Neural progenitor cell (in vitro differentiated cells): ENCODE measurements at regions not wholly inside any gene's neighbourhood (a gene's known extent, or its start where the extent isn't known, plus 50 kb on each side); places are given as distances from the start of the nearest gene placed in this dataset.
"Not testable (repeated sequence)": the region's sequence is repeated elsewhere in the genome, so short reads cannot be mapped to it uniquely, and the experiment has no call there.

Source experiments
- DNase-seq: peaks from one replicate; pipeline ENCODE4 v3.0.0-alpha.2; 2016; ENCODE audit warnings: low spot score
- H2AFZ ChIP-seq: fragments of 200-600 bp; sonication (generic); replicated peaks from 2 replicates; pipeline ENCODE4 v1.6.1; 2016; ENCODE audit warnings: antibody characterized with exemption
- H3F3A ChIP-seq: fragments of 200-600 bp; sonication (generic); 2 replicates; pipeline ENCODE4 v1.6.1; 2016; ENCODE audit warnings: antibody characterized with exemption, low read depth
- H3K27ac ChIP-seq: fragments of 200-600 bp; sonication (generic); 2 replicates; pipeline ENCODE4 v1.5.1; 2016; ENCODE audit warnings: mild to moderate bottlenecking
- H3K27me3 ChIP-seq: fragments of 200-600 bp; sonication (generic); 2 replicates; pipeline ENCODE4 v1.6.1; 2016; ENCODE audit warnings: mild to moderate bottlenecking, moderate library complexity
- H3K36me3 ChIP-seq: fragments of 200-600 bp; sonication (generic); 2 replicates; pipeline ENCODE4 v1.5.1; 2016
- H3K4me1 ChIP-seq: fragments of 200-600 bp; sonication (generic); 2 replicates; pipeline ENCODE4 v1.6.1; 2016; ENCODE audit warnings: mixed run types
- H3K4me2 ChIP-seq: fragments of 200-600 bp; sonication (generic); 2 replicates; pipeline ENCODE4 v1.6.1; 2016
- H3K4me3 ChIP-seq: fragments of 200-600 bp; sonication (generic); 2 replicates; pipeline ENCODE4 v1.5.1; 2016
- H3K79me2 ChIP-seq: fragments of 200-600 bp; sonication (generic); 2 replicates; pipeline ENCODE4 v1.6.1; 2016; ENCODE audit warnings: low read depth
- H3K9ac ChIP-seq: fragments of 200-600 bp; sonication (generic); 2 replicates; pipeline ENCODE4 v1.6.1; 2016
- H3K9me3 ChIP-seq: fragments of 200-600 bp; sonication (generic); 2 replicates; pipeline ENCODE4 v1.5.1; 2016; ENCODE audit warnings: low read depth
- H4K20me1 ChIP-seq: fragments of 200-600 bp; sonication (generic); 2 replicates; pipeline ENCODE4 v1.6.1; 2016; ENCODE audit warnings: low read depth
- H3K27ac Mint-ChIP-seq: 3 replicates; pipeline ENCODE4 v1.8.0; 2021; ENCODE audit warnings: mixed read lengths
- H3K27me3 Mint-ChIP-seq: 2 replicates; pipeline ENCODE4 v1.8.0; 2022; ENCODE audit warnings: low read depth, mild to moderate bottlenecking, inconsistent platforms, moderate library complexity, mixed read lengths; ENCODE audit not compliant: insufficient read depth
- H3K36me3 Mint-ChIP-seq: 3 replicates; pipeline ENCODE4 v1.8.0; 2021; ENCODE audit warnings: mixed read lengths
- H3K4me1 Mint-ChIP-seq: 3 replicates; pipeline ENCODE4 v1.8.0; 2021; ENCODE audit warnings: mixed read lengths
- H3K4me3 Mint-ChIP-seq: 3 replicates; pipeline ENCODE4 v1.8.0; 2021; ENCODE audit warnings: mild to moderate bottlenecking, moderate library complexity, mixed read lengths
- H3K9me3 Mint-ChIP-seq: 3 replicates; pipeline ENCODE4 v1.8.0; 2020; ENCODE audit warnings: mixed read lengths
- CTCF ChIP-seq: fragments of 200-600 bp; sonication (generic); IDR thresholded peaks from 2 replicates; pipeline ENCODE4 v1.5.1; 2017; ENCODE audit warnings: antibody characterized with exemption, mild to moderate bottlenecking
- EZH2 ChIP-seq: fragments of 200-600 bp; sonication (generic); IDR thresholded peaks from 2 replicates; pipeline ENCODE4 v1.6.1; 2017; ENCODE audit warnings: antibody characterized with exemption, mild to moderate bottlenecking, moderate library complexity
- EZH2phosphoT487 ChIP-seq: fragments of 200-600 bp; sonication (generic); IDR thresholded peaks from 2 replicates; pipeline ENCODE4 v1.6.1; 2017; ENCODE audit warnings: antibody characterized with exemption

GRCh38 chr6:18044108-18044783, 56.8 kb upstream of the KIF13A start:
- no peaks in the 10 kb centered on the region for H3K9me3 ChIP-seq
- no peaks in the 10 kb centered on the region for H3K27me3 ChIP-seq
- no peak overlapping the region for H3K4me2 ChIP-seq
- no peaks in the 10 kb centered on the region for H3K79me2 ChIP-seq
- H3K4me3 ChIP-seq = no peak overlapping the region
- Mint-ChIP-seq H3K27me3 (no peaks in the 10 kb centered on the region), H3K4me1 (peaks cover 8% of the 10 kb centered on the region), H3K9me3 (no peaks in the 10 kb centered on the region), H3K36me3 (no peaks in the 10 kb centered on the region), H3K27ac (peak overlapping the region; percentile 81), H3K4me3 (no peak overlapping the region)
- H2AFZ ChIP-seq = peak overlapping the region; percentile 50
- H3K9ac ChIP-seq = no peak overlapping the region
- no peaks in the 10 kb centered on the region for H4K20me1 ChIP-seq
- no peaks in the 10 kb centered on the region for H3F3A ChIP-seq
- DNase-seq = no peak
- TF ChIP-seq EZH2 = no peak
- no peak for TF ChIP-seq CTCF
- TF ChIP-seq EZH2phosphoT487 = no peak
- H3K27ac ChIP-seq = no peak overlapping the region
- no peaks in the 10 kb centered on the region for H3K36me3 ChIP-seq
- H3K4me1 ChIP-seq = no peaks in the 10 kb centered on the region

DNA sequence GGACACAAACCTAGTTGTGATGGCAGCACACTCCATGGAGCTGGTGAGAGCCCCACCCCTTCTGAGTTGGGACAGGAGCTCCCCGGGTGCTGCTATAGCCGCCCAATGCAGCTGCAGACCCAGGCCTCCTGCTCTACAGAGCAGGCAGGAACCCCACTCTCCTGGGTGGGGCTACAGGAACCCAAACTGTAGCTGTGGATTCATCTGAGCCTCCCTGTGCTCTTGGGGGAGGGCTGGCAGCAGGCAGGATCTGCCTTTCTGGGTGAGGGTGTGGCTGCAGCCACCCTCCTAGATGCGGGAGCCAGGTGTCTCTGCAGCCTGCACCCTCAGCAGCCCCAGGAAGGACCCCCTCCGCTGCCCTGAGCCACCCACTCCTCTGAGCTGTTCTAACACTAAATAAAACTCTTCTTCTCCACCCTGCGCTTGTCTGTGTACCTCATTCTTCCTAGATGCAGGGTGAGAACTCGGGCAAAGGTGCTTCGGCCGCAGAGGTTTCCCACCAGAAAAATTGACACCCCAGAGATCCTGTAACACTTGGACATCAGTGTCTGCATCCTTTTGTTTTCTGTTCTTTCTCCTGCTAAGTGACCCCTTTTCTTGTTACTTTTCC, 55.2 kb upstream of the KIF13A start:
- H3K4me3 Mint-ChIP-seq = no peak overlapping the region
- Histone ChIP-seq H3F3A (no peaks in the 10 kb centered on the region), H3K9me3 (no peaks in the 10 kb centered on the region), H3K4me1 (no peaks in the 10 kb centered on the region), H3K4me2 (no peak overlapping the region), H3K27ac (no peak overlapping the region), H3K79me2 (no peaks in the 10 kb centered on the region), H3K27me3 (no peaks in the 10 kb centered on the region), H3K9ac (no peak overlapping the region), H2AFZ (peak overlapping the region; percentile 71), H3K4me3 (no peak overlapping the region), H3K36me3 (no peaks in the 10 kb centered on the region), H4K20me1 (no peaks in the 10 kb centered on the region)
- TF ChIP-seq CTCF (no peak), EZH2phosphoT487 (no peak), EZH2 (no peak)
- no peaks in the 10 kb centered on the region for H3K36me3 Mint-ChIP-seq
- DNase-seq = no peak
- H3K27me3 Mint-ChIP-seq = no peaks in the 10 kb centered on the region
- no peaks in the 10 kb centered on the region for H3K9me3 Mint-ChIP-seq
- H3K4me1 Mint-ChIP-seq = peaks cover 8% of the 10 kb centered on the region
- no peak overlapping the region for H3K27ac Mint-ChIP-seq

GRCh38 chr6:18039481-18039880, 52.0 kb upstream of the KIF13A start:
- H2AFZ ChIP-seq = no peak overlapping the region
- Mint-ChIP-seq H3K36me3 (no peaks in the 10 kb centered on the region), H3K9me3 (no peaks in the 10 kb centered on the region), H3K27me3 (no peaks in the 10 kb centered on the region), H3K4me3 (no peak overlapping the region), H3K27ac (no peak overlapping the region), H3K4me1 (peaks cover 8% of the 10 kb centered on the region)
- H3K27ac ChIP-seq = no peak overlapping the region
- H3K79me2 ChIP-seq = no peaks in the 10 kb centered on the region
- H3K9me3 ChIP-seq = no peaks in the 10 kb centered on the region
- no peaks in the 10 kb centered on the region for H3K36me3 ChIP-seq
- no peaks in the 10 kb centered on the region for H3K4me1 ChIP-seq
- H3F3A ChIP-seq = no peaks in the 10 kb centered on the region
- H3K4me3 ChIP-seq = no peak overlapping the region
- no peak overlapping the region for H3K9ac ChIP-seq
- H3K27me3 ChIP-seq = no peaks in the 10 kb centered on the region
- H3K4me2 ChIP-seq = no peak overlapping the region
- no peaks in the 10 kb centered on the region for H4K20me1 ChIP-seq
- TF ChIP-seq CTCF (no peak), EZH2 (no peak), EZH2phosphoT487 (no peak)
- no peak for DNase-seq

DNA sequence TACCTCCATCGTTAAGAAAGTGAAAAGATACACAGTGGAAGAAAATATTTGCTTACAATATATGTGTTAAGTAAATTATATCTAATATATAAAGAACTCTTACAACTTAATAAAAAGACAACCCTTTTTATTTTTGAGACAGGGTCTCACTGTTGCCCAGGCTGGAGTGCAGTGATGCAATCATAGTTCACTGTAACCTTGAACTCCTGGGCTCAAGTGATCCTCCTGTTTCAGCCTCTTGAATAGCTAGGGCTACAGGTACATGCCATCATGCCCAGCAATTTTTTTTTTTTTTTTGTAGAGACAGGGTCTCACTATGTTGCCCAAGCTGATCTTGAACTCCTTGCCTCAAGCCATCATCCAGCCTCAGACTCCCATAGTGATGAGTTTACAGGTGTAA, 50.8 kb upstream of the KIF13A start:
- H3K9ac ChIP-seq, H3K4me2 ChIP-seq, H3K36me3 Mint-ChIP-seq, H3K4me3 Mint-ChIP-seq, H3K4me1 Mint-ChIP-seq, H3K27ac ChIP-seq, H3K27me3 ChIP-seq, H3K4me1 ChIP-seq, H2AFZ ChIP-seq, H3K27ac Mint-ChIP-seq, DNase-seq, H3K9me3 Mint-ChIP-seq, H4K20me1 ChIP-seq, H3K4me3 ChIP-seq, H3K27me3 Mint-ChIP-seq, H3K79me2 ChIP-seq, H3F3A ChIP-seq, H3K36me3 ChIP-seq, H3K9me3 ChIP-seq: not testable (repeated sequence)
